HUDEP-2 (cell line): ENCODE measurements at regions not wholly inside any gene's neighbourhood (a gene's known extent, or its start where the extent isn't known, plus 50 kb on each side); places are given as distances from the start of the nearest gene placed in this dataset.
A peak's percentile ranks its signal among the peaks of the same experiment; 100 is the strongest.

Experiments
- DNase-seq, 76 experiments: peaks; one replicate each; lab custom pipeline; 2025; ENCODE audit not compliant: unreplicated experiment in 76 of 76; lab: John Stamatoyannopoulos, UW

GRCh38 chr11:119523539-119524157, 100.7 kb upstream of the THY1 start:
- DNase-seq, result no peak

DNA sequence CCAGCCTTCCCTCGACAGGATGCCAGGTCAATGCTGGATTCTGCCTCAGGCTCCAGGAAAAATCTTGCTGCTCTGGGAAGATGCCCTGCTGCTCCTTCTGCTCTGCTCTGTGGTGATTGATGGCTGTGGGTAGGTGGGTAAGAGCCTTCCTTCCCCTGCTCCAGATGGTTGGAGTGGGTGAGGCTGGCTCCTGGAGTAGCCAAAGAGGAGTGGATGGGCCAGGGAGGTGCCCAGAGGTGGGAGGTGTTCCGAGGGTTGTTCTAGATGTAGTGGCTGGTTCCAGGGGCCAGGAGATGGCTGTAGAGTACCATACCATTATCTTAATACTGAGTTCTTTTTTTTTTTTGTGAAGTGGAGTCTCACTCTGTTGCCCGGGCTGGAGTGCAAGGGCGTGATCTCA, 99.6 kb upstream of the THY1 start:
- DNase-seq, result no peak

GRCh38 chr11:119521551-119521950, 98.6 kb upstream of the THY1 start:
- no peak for DNase-seq

DNA sequence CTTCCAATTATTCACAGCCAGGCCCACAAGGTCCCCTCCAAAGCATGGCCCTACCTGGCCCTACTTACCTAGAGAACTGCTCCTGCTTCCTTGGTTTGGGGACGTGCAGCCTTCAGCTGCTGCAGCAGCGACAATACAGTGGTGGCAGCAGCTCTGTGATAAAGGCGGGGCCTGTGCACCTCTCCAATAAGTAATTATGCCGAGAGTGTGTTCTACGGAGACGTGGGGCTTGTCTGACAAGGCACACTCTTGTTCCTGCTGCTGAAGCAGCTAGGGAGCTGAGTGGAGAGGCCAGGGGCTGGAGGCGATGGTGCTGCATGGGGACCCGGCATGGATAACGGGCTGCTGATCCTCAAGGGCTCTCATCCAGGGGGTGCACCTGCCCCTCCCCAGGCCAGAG, 98.0 kb upstream of the THY1 start:
- no peak for DNase-seq

DNA sequence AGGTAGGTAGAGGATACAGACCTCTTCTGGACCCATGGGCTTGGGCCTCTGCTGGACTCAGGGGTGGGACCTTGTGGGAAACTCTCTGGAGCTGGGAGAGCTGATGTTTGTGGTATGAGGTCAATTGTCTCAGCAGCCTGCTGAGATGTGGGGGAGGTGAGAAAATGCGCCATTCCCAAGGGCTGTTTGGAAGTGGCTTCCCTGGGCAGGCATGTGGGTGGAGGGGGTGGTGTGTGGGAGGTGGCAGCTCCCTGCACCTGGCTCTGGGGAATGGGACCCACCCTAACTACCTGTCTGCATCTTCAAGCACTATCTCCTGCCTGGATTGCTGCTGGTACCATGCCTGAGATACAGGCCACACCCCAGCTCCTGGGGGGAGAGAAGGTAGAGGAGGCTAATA, 97.4 kb upstream of the THY1 start:
- DNase-seq, result no peak

DNA sequence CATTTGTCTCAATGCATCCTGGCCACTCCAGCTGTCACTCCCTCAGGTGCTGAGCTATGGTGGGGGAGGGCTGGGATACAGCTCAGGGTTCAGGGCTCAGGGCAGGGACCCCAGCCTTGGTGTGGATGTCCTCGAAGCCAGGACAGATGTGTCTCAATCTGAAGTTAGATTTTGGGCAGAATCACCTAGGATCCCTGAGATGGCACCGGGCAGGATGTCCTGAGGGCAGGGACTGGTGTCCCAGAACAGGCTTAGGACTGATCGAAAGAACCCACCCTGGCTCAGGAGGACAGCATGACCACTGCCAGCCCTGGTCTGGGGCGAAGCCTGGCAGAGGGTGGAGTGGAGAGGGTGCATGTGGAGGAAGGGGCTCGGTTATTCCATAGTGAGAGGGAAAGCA, 96.8 kb upstream of the THY1 start:
- no peak for DNase-seq

GRCh38 chr11:119518746-119519730, 96.1 kb upstream of the THY1 start:
- DNase-seq, result peak in 6 of 76 experiments; percentile 3 to 16 (median 10)

GRCh38 chr11:119515771-119516400, 92.9 kb upstream of the THY1 start:
- no peak for DNase-seq

GRCh38 chr11:119513806-119514170, 90.8 kb upstream of the THY1 start:
- DNase-seq, result no peak

GRCh38 chr11:119513131-119513805, 90.3 kb upstream of the THY1 start:
- DNase-seq, result no peak

- DNase-seq, result no peak
These were observed 89.4 kb upstream of the THY1 start for GRCh38 chr11:119512369-119512768.

DNA sequence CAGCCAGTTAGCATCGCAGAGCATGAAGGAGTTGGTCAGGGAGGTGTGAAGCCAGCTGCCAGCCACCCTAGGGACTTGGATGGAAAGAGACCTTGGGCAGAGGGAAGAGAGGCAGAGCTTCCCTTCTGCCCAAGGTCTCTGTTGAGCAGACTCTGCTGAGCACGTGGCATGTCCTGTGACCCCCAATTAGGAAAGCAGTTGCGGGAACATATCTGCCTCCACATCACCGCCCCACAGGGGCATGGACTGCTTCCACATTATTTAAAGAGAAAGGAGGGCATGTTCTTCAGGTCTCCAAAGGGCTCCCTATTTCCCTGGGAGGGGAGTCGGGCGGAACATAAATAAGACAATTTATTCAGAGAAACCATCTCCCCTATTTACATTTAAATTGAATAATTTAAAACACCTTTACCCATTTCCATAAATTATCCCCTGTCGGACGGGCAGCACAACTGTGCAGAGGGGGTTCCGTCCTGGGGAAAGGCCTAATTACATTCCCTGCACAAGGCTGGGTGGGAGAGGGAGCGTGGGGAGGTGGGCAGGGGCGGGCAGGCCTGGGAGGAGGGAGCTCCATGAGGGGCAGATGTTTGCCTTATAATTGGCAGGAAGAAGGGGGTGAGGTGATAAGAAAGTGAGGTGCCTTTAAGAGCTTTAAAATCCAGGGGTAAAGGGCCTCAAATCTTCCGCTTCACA, 88.8 kb upstream of the THY1 start:
- no peak for DNase-seq

DNA sequence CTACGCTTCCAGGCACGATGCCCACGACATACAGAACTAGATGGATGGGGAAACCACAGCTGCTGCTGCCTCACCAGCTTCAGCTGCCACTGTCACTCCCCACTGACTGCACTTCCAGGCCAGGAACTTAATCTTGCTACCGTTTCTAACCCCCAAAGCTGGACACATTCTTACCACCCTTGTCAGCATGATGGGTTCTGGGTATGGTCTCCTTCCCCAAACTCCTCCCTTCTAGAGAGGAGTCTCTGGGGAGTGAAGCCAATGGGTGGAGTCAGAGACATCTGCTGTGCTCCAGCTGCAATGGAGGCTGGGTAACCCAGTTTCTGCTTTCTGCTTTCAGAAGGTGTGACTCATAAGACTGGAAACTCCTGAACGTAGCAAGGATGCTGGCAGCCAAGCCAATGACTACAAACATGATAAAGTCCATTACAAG, 87.0 kb upstream of the THY1 start:
- DNase-seq, result peak in 1 of 76 experiments; percentile 7

- DNase-seq, result no peak
These were observed 86.4 kb upstream of the THY1 start for GRCh38 chr11:119509282-119509841.

DNA sequence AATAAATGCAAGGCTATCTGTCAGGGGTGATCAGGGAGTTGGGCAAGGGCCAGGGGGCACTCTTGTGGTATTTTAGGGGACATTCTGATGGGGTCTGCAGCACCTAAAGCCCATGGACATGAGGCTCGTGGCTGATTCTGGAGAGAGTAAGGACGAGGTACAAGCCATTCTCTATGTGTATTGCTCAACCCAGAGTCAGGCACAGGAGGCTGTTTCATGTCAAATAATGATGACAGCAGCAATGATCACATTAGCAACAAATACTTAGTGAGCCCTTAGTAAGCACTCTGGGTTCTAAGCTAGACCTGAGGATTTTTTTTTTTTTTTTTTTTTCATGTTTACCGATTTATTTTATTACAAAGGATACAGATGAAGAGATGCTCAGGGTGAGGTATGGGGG, 83.5 kb upstream of the THY1 start:
- no peak for DNase-seq

GRCh38 chr11:119505861-119506260, 82.9 kb upstream of the THY1 start:
- DNase-seq, result no peak

- no peak for DNase-seq
These were observed 82.1 kb upstream of the THY1 start for GRCh38 chr11:119505071-119505470.

DNA sequence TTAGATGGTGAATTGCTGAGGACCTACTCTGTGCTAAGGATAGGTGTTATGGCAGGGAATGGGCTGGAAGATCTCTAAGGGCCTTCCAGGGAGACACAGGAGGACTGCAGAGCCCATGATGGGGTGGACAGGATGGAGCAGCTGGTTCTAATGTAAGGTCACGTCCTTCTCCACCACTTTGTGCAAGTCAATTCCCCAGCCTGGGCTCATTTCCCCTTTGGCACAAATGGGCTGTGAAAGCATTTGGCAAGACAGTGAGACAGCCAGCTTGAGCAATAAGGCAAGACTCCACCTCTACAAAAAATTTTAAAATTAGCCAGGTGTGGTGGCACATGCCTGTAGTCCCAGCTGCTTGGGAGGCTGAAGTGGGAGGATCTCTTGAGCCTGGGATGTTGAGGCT, 81.4 kb upstream of the THY1 start:
- no peak for DNase-seq

DNA sequence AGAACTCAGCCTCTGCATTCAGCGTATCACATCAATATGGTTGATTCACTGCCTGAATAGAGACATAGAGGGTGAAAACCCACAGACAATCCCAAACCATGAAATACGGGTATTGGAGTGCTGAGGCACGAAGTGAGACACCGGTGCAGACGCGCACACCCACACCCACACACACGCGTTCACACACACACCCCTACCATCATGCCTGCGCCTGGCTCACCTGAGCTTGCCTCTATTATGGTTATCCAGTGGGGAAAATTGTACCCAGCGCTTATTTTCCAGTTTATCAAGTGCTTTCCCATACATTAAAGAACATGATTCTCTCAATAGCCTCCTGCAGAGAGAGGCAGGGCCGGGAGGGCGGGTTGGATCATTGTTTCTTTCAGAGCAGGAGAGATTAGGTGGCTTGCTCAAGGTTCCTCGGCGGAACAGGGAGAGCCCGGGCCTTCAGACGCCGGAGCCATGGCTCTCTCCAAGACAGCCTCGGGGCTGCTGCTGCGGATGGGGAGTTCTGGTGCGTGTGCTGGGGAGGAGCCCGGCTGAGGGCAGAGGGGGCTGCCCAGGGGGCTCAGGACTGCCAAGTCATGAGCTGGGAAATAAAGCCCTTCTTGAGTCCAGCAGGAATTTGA, 78.9 kb upstream of the THY1 start:
- DNase-seq, result no peak

- no peak for DNase-seq
These were observed 74.7 kb upstream of the THY1 start for GRCh38 chr11:119497717-119498116.
